ENCODE measurements at regions not wholly inside any gene's neighbourhood (a gene's known extent, or its start where the extent isn't known, plus 50 kb on each side); places are given as distances from the start of the nearest gene placed in this dataset.

GRCh38 chr2:7604456-7604855 lies 687.2 kb downstream of the RNF144A start:
- Histone ChIP-seq H3K79me2 (ENCODE audit: insufficient read depth, low read length) (no peaks in the 10 kb centered on the region), H3K36me3 (ENCODE audit: insufficient read depth, low read length) (no peaks in the 10 kb centered on the region), H3K4me3 (ENCODE audit: low read length, poor library complexity, severe bottlenecking) (no peak overlapping the region), H4K20me1 (ENCODE audit: insufficient read depth, low read length, poor library complexity, severe bottlenecking) (no peaks in the 10 kb centered on the region), H3F3A (ENCODE audit: low read depth) (no peaks in the 10 kb centered on the region), H3K9me2 (replicated peaks; ENCODE audit: low read depth, low read length) (no peaks in the 10 kb centered on the region), H3K9me3 (ENCODE audit: insufficient read depth, low read depth, low read length) (no peaks in the 10 kb centered on the region), H3K9ac (ENCODE audit: low read depth, low read length, poor library complexity, severe bottlenecking) (no peak overlapping the region), H2AFZ (ENCODE audit: low read length) (no peak overlapping the region), H3K4me1 (ENCODE audit: insufficient read depth, low read length, poor library complexity, severe bottlenecking) (no peaks in the 10 kb centered on the region), H3K27me3 (ENCODE audit: insufficient read depth, low read length, poor library complexity, severe bottlenecking) (no peaks in the 10 kb centered on the region), H3K4me2 (ENCODE audit: low read depth, low read length, poor library complexity, severe bottlenecking) (no peak overlapping the region)
- no peak for TF ChIP-seq EZH2phosphoT487 (IDR thresholded peaks at IDR 0.05; ENCODE audit: borderline replicate concordance)
- TF ChIP-seq, protein P1, sequence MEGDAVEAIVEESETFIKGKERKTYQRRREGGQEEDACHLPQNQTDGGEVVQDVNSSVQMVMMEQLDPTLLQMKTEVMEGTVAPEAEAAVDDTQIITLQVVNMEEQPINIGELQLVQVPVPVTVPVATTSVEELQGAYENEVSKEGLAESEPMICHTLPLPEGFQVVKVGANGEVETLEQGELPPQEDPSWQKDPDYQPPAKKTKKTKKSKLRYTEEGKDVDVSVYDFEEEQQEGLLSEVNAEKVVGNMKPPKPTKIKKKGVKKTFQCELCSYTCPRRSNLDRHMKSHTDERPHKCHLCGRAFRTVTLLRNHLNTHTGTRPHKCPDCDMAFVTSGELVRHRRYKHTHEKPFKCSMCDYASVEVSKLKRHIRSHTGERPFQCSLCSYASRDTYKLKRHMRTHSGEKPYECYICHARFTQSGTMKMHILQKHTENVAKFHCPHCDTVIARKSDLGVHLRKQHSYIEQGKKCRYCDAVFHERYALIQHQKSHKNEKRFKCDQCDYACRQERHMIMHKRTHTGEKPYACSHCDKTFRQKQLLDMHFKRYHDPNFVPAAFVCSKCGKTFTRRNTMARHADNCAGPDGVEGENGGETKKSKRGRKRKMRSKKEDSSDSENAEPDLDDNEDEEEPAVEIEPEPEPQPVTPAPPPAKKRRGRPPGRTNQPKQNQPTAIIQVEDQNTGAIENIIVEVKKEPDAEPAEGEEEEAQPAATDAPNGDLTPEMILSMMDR (conservative IDR thresholded peaks at IDR 0.05; ENCODE audit: low read length): no peak

GRCh38 chr2:7607441-7608173 lies 690.4 kb downstream of the RNF144A start:
- Histone ChIP-seq H3K4me3 (ENCODE audit: low read length, poor library complexity, severe bottlenecking) (no peak overlapping the region), H3K79me2 (ENCODE audit: insufficient read depth, low read length) (no peaks in the 10 kb centered on the region), H3K27me3 (ENCODE audit: insufficient read depth, low read length, poor library complexity, severe bottlenecking) (no peaks in the 10 kb centered on the region), H3K4me1 (ENCODE audit: insufficient read depth, low read length, poor library complexity, severe bottlenecking) (no peaks in the 10 kb centered on the region), H3K9ac (ENCODE audit: low read depth, low read length, poor library complexity, severe bottlenecking) (no peak overlapping the region), H2AFZ (ENCODE audit: low read length) (no peak overlapping the region), H3K9me3 (ENCODE audit: insufficient read depth, low read depth, low read length) (no peaks in the 10 kb centered on the region), H3K9me2 (replicated peaks; ENCODE audit: low read depth, low read length) (no peaks in the 10 kb centered on the region), H4K20me1 (ENCODE audit: insufficient read depth, low read length, poor library complexity, severe bottlenecking) (no peaks in the 10 kb centered on the region), H3K36me3 (ENCODE audit: insufficient read depth, low read length) (no peaks in the 10 kb centered on the region), H3F3A (ENCODE audit: low read depth) (no peaks in the 10 kb centered on the region), H3K4me2 (ENCODE audit: low read depth, low read length, poor library complexity, severe bottlenecking) (no peak overlapping the region)
- TF ChIP-seq, protein P1 (conservative IDR thresholded peaks at IDR 0.05; ENCODE audit: low read length): no peak
- TF ChIP-seq EZH2phosphoT487 (IDR thresholded peaks at IDR 0.05; ENCODE audit: borderline replicate concordance): no peak

DNA sequence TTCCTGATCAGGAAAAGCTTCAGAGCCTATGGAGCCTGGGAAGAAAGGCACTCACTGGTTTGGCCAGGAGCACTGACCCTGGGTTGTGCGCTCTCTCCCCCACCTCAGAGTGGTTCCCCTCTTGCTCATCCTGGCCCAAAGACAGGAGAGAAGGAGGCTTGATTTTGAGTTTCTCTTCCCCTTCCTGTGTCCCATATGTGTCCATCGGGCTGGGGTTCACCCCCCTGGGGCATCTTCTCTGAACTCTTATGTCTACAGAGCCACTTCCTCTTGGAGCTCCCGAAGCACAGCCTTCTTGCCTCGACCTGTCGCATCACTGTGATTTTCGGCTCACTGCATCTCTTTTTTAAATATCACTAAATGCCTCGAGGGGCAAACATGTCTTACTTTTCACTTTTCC lies 692.3 kb downstream of the RNF144A start:
- Histone ChIP-seq H3F3A (ENCODE audit: low read depth) (no peaks in the 10 kb centered on the region), H3K4me3 (ENCODE audit: low read length, poor library complexity, severe bottlenecking) (no peak overlapping the region), H3K79me2 (ENCODE audit: insufficient read depth, low read length) (no peaks in the 10 kb centered on the region), H3K9me3 (ENCODE audit: insufficient read depth, low read depth, low read length) (no peaks in the 10 kb centered on the region), H3K4me2 (ENCODE audit: low read depth, low read length, poor library complexity, severe bottlenecking) (no peak overlapping the region), H3K9ac (ENCODE audit: low read depth, low read length, poor library complexity, severe bottlenecking) (no peak overlapping the region), H3K4me1 (ENCODE audit: insufficient read depth, low read length, poor library complexity, severe bottlenecking) (no peaks in the 10 kb centered on the region), H3K36me3 (ENCODE audit: insufficient read depth, low read length) (no peaks in the 10 kb centered on the region), H3K9me2 (replicated peaks; ENCODE audit: low read depth, low read length) (no peaks in the 10 kb centered on the region), H2AFZ (ENCODE audit: low read length) (no peak overlapping the region), H3K27me3 (ENCODE audit: insufficient read depth, low read length, poor library complexity, severe bottlenecking) (no peaks in the 10 kb centered on the region), H4K20me1 (ENCODE audit: insufficient read depth, low read length, poor library complexity, severe bottlenecking) (no peaks in the 10 kb centered on the region)
- TF ChIP-seq EZH2phosphoT487 (IDR thresholded peaks at IDR 0.05; ENCODE audit: borderline replicate concordance): no peak
- TF ChIP-seq, protein P1 (conservative IDR thresholded peaks at IDR 0.05; ENCODE audit: low read length): no peak

Measured in Loucy (cell line).